Activated CD4-positive, alpha-beta T cell treated with anti-CD3 and anti-CD28 coated beads for 48 hours (primary cell): ENCODE measurements at regions not wholly inside any gene's neighbourhood (a gene's known extent, or its start where the extent isn't known, plus 50 kb on each side); places are given as distances from the start of the nearest gene placed in this dataset.
"Not testable (repeated sequence)": the region's sequence is repeated elsewhere in the genome, so short reads cannot be mapped to it uniquely, and the experiment has no call there.

ENCODE experiments used
- DNase-seq: peaks from one replicate; pipeline ENCODE4 v3.0.0-alpha.2; 2020

GRCh38 chr1:143760366-143760765 is 211.4 kb downstream of the FAM72C start:
- not testable (repeated sequence) for DNase-seq

GRCh38 chr1:143755961-143756360 is 215.8 kb downstream of the FAM72C start:
- not testable (repeated sequence) for DNase-seq

GRCh38 chr1:143748906-143749305 is 222.9 kb downstream of the FAM72C start:
- no peak for DNase-seq

- DNase-seq = no peak
These were observed 235.2 kb downstream of the FAM72C start for GRCh38 chr1:143736562-143736961.

- DNase-seq = peak; percentile 47
These were observed 235.9 kb downstream of the FAM72C start for GRCh38 chr1:143735764-143736461.

- DNase-seq = not testable (repeated sequence)
These were observed 237.5 kb downstream of the FAM72C start for GRCh38 chr1:143734261-143734660.

GRCh38 chr1:143730890-143731289 is 240.9 kb downstream of the FAM72C start:
- DNase-seq = not testable (repeated sequence)

GRCh38 chr1:143729449-143730111 is 242.2 kb downstream of the FAM72C start:
- peak; percentile 50 for DNase-seq

GRCh38 chr1:143728802-143729448 is 242.9 kb downstream of the FAM72C start:
- DNase-seq = peak; percentile 49

GRCh38 chr1:143727263-143727662 is 244.5 kb downstream of the FAM72C start:
- no peak for DNase-seq

GRCh38 chr1:143721024-143721373 is 250.8 kb downstream of the FAM72C start:
- DNase-seq = no peak

- peak; percentile 36 for DNase-seq
These were observed 251.4 kb downstream of the FAM72C start for GRCh38 chr1:143720087-143721023.

- no peak for DNase-seq
These were observed 253.3 kb downstream of the FAM72C start for GRCh38 chr1:143718524-143718923.

GRCh38 chr1:143718021-143718420 is 253.8 kb downstream of the FAM72C start:
- no peak for DNase-seq

- no peak for DNase-seq
These were observed 254.4 kb downstream of the FAM72C start for GRCh38 chr1:143717434-143717833.

- not testable (repeated sequence) for DNase-seq
These were observed 256.9 kb downstream of the FAM72C start for GRCh38 chr1:143714913-143715312.

GRCh38 chr1:143709606-143710259 is 262.1 kb downstream of the FAM72C start:
- DNase-seq = not testable (repeated sequence)

- not testable (repeated sequence) for DNase-seq
These were observed 269.0 kb downstream of the FAM72C start for GRCh38 chr1:143702739-143703138.

GRCh38 chr1:143699731-143700130 is 272.1 kb downstream of the FAM72C start:
- DNase-seq = no peak

GRCh38 chr1:143699115-143699514 is 272.7 kb downstream of the FAM72C start:
- DNase-seq = no peak

- DNase-seq = peak; percentile 57
These were observed 273.8 kb downstream of the FAM72C start for GRCh38 chr1:143698016-143698415.

- DNase-seq = no peak
These were observed 277.7 kb downstream of the FAM72C start for GRCh38 chr1:143694085-143694484.
